Activated T-cell treated with anti-CD3 and anti-CD28 coated beads for 48 hours (primary cell): ENCODE measurements at regions not wholly inside any gene's neighbourhood (a gene's known extent, or its start where the extent isn't known, plus 50 kb on each side); places are given as distances from the start of the nearest gene placed in this dataset.

Experiments used
- DNase-seq: peaks from one replicate; pipeline ENCODE4 v3.0.0-alpha.2; 2020; ENCODE audit warnings: low read depth

GRCh38 chr2:176648700-176649297 is 379.6 kb downstream of the MTX2 start:
- DNase-seq, result no peak

DNA sequence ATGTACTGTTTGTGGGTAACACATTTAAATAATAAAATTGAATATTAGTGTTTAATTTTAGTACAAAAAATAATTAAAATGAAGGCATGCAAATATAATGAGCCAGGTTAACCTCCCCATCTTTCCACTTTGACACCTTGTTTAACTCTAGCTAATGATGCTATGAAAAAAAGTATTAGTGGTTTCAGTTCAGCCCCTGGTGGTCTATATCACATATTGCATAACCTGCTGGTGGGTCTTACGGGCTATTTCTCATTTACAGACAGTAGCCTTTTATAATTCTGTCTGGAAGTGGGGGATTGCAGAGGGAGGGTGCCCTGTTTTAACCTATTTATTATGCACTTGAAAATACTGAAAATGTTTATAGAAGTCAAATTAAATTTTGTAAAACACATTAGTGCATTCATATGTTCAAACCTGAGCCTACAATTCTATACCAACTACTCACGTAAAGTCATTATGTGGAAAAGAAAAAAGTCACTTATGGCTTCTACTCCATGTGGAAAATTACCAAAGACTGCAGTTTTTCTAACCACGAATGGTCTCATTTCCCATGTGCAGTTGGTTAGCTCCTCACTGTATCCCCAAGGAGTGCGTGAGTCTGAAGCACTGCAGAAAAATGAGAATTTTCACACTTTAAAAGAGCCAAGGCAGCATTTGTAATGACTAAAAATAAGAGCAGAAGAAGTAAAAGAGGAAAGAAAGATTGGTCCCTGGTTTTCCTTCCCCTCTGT is 381.0 kb downstream of the MTX2 start:
- DNase-seq, result no peak

GRCh38 chr2:176650838-176651555 is 381.8 kb downstream of the MTX2 start:
- DNase-seq, result no peak

GRCh38 chr2:176652300-176653182 is 383.3 kb downstream of the MTX2 start:
- no peak for DNase-seq

GRCh38 chr2:176653479-176654443 is 384.5 kb downstream of the MTX2 start:
- peak; percentile 12 for DNase-seq

DNA sequence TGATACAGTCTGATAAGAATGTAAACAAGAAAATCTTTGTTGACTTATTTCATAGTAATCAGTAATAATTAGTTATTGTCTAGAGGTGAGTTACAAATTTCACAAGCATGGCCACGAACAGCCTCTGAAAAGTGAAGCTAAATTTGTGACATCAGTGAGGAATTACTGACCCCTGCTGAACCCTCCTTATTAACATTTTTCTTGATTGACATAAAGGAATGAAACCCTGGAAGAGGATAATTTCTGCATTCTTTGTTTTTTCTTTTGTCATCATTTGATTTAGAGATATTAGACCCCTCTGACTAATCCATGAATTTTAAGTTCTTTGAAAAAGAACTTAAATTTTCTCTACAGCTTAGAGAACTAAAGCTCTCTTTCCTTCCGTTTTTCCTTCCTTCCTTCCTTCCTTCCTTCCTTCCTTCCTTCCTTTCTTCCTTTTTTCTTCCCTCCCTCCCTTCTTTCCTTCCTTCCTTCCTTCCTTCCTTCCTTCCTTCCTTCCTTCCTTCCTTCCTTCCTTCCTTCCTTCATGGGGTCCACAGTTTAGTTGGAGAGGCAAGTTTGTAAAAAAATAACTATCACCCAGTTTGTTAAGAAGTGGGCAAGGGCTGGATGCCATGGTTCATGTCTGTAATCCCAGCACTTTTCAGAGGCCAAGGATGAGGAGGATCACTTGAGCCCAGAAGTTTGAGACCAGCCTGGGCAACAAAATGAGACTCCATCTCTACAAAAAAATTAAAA is 387.0 kb downstream of the MTX2 start:
- DNase-seq, result no peak

DNA sequence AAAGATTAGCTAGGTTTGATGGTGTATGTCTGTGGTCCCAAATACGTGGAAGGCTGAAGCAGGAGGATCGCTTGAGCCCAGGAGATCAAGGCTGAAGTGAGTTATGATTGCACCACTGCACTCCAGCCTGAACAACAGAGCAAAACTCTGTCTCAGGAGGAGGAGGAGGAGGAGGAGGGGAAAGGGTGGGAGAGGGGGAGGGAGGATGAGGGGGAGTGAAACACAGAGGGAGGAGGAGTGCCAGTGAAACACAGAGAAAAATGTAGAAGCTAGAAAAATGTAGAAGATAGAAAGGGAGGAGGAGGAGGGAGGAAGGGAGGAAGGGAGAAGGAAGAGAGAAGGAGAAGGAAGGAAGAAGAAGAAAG is 387.5 kb downstream of the MTX2 start:
- DNase-seq, result no peak

- no peak for DNase-seq
These were observed 388.2 kb downstream of the MTX2 start for GRCh38 chr2:176657393-176657792.

DNA sequence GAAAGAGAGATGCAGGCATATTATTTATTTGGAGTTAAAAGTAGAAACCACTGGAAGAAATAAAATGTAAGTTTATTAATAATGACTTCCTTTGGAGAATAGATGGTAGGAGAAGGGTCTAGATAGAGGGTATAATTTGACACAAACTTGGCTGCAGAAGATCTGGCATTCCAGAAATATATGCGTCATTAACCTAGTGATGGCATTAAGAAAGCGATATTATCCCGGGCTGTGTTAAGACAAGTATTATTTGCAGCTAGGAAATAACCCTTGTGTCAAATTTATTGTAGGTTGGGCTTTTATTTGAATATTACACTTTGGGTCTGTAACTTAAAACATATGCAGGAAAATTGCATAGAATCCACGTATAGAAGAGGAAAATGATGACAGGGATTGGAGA is 389.5 kb downstream of the MTX2 start:
- DNase-seq, result no peak

- no peak for DNase-seq
These were observed 393.5 kb downstream of the MTX2 start for GRCh38 chr2:176662753-176663152.

DNA sequence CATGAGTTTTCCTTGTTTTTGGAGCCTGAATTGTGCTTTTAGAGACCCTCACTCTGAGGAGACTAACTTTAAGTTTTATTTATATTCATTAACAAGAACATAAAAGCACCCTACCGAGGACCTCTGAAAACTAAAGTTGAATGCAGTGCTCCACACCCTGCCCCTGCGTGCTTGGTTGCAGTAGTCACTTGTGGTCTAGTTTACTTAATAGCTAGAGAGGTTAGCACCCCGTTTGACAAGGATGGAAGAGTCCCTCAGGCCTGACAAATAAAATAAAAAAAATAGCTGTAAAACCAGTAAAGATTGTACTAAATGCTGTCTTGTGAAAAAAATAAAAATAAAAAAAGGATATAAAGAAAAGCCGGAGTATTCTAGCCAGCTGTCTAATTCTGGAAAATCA is 395.2 kb downstream of the MTX2 start:
- no peak for DNase-seq

DNA sequence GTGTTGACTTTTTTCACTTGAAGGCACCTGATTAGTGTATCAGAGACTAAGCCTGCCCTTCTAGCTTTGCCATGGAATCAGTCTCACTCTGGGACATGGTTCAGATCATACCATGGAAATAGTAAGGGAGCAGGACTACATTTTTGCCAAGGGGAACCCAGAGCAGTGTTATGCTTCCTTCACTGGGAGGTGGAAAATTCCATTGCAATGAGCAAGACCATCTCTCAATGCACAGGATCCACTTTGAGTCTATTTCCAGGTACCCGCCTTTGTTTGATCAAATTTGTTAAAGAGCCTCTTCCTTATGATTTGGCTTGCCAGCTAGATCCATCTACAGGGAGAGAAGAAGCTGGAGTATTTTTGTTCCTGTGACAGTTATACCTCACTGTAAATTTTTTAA is 395.8 kb downstream of the MTX2 start:
- no peak for DNase-seq

- DNase-seq, result no peak
These were observed 399.7 kb downstream of the MTX2 start for GRCh38 chr2:176668912-176669311.

DNA sequence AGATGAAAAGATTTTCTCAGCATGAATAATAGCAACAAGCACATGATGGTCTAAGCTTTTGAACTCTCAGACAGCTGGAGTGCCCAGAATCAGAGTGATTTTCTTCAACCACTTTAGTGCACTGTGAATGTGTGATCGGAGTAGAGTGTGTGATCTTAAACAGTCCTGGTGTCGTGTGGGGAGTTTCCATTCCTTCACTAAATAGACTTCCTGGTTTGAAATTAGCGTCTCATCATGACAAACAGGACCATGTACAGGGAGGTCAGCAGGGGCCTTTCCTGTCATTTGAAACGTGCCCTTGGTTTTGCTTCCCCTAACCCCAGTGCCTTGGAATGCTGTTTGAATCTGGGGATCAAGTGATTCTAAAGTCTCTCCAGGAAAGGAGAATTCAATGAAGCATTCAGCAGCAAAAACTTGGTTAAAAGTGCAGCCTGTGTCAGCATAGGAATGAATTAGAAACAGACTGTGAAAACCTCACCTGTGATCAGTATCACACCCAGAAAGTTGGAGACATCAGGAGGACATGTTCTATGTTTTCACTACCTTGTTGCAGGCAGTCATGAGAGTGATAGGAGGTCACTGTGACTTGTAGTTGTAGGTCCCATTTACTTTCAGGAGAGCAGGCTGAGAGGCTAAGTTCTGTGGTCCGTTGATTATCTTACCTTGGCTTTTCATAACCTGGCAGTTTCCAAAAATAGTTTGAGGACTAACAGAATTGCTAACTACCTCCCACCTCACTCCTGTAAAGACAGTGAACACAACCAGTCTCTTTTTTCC is 400.3 kb downstream of the MTX2 start:
- DNase-seq, result no peak

GRCh38 chr2:176675271-176675949 is 406.2 kb downstream of the MTX2 start:
- no peak for DNase-seq

DNA sequence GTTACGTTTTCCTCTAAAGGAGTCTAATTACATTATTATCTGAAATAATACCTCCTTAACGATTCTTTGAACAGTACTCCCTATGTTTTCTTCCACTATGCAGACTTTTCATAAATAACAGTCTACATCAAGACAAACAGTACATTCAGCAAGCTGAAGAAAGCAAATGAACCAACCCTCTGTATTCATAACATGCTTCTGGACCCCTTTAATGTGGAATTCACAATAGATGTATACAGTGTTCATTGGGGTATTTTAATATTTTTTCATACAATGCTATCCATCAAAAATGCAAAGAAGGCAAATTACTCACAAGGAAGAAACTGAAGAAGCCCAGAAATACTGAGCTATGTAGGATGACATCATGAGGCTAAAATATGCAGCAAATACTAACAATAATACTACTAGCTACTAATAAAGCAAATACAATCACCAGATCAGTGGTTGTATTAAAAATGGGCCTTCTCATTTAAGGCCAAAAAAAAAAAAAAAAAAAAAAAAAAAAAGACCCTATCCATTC is 408.6 kb downstream of the MTX2 start:
- no peak for DNase-seq

DNA sequence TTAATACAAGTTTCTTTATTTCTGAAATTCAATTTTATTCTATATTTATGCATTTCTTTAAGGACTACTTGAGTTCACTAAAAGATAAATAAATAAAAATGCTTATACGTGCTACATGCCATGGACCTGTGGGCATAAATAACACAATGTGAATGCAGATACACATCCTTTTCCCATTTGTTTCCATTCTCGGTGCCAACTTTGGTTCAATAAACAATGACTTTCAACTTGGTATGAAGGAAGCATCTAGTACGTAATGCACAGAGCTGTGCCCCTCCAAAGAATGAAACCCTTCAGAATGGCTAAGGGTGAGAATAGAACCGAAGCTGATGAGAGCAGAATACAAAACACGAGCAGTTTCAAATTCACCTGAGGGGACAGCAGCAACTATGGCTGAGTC is 409.3 kb downstream of the MTX2 start:
- DNase-seq, result no peak

DNA sequence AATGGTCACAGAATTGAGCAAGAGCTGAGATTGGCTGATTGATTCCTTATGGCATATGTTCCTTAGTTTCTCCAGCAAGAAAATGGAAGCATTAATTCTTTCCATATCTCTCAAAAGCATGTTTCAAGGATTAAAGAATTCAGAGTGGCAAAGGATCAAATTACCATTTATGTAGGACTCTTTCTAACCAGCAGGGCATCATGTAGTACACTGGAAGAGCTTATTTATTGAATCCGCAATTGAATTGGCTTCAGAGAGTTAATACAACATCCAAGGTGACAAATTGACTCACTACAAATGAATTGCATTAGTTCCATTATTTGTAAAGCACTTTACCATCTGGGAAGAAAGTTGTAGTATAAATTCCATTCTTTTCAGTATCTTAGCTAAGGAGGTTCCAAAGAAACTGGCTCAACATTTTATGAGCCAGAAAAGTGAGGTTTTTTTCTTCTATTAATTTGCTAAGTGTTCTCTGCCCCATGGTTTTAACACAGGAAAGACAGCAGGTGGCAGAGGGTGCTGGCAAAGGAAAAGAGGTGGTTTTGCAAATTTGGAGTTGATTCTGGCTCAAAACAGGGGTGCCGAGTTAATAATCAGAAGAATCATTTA is 409.9 kb downstream of the MTX2 start:
- no peak for DNase-seq
